ENCODE measurements at regions not wholly inside any gene's neighbourhood (a gene's known extent, or its start where the extent isn't known, plus 50 kb on each side); places are given as distances from the start of the nearest gene placed in this dataset.

DNA sequence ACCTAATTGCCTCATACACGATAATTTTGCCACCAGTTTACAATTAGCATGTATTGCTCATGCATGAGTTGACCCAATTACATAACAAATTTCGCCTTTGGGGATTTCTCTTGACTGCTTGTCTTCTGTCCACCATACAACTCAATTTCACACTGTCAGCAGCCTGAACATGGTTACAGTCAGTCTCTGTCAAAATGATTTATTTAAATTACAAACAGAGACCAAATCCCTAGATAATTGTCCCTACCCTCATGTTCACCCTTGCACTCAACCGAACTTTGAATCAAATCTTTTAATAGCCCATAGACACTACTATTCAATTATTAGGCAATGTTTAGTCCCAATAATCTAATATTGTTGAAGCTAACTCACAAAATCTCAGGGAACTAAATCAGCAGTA, 59.7 kb upstream of the NEBL start:
- Histone ChIP-seq H2AFZ (ENCODE audit: low read depth, low read length) (no peak overlapping the region), H3K9me3 (ENCODE audit: control insufficient read depth, low read length) (no peaks in the 10 kb centered on the region), H2BK5ac (ENCODE audit: low read depth, low read length, poor library complexity, severe bottlenecking) (no peak overlapping the region), H3K27ac (ENCODE audit: low read length, poor library complexity, severe bottlenecking) (no peak overlapping the region), H3K27me3 (ENCODE audit: control insufficient read depth in 1 of 2, insufficient read depth in 1 of 2, low read length in 2 of 2) (no peaks in the 10 kb centered on the region), H3K23ac (ENCODE audit: low read length in 2 of 2) (no peak overlapping the region), H3K18ac (ENCODE audit: low read depth in 1 of 2, low read length in 2 of 2) (no peak overlapping the region), H4K91ac (ENCODE audit: low read length) (no peak overlapping the region), H3K4me1 (ENCODE audit: control insufficient read depth, insufficient read depth, low read depth, low read length) (peaks cover 5% of the 10 kb centered on the region), H2AK5ac (ENCODE audit: low read length, severe bottlenecking) (no peak overlapping the region), H2BK15ac (ENCODE audit: low read depth, poor library complexity, severe bottlenecking) (no peak overlapping the region), H3K9ac (ENCODE audit: low read length) (no peak overlapping the region), H3K14ac (ENCODE audit: low read length in 2 of 2) (no peak overlapping the region), H3K79me1 (replicated peaks; ENCODE audit: low read length, poor library complexity, severe bottlenecking) (no peaks in the 10 kb centered on the region), H2BK120ac (ENCODE audit: low read depth, low read length) (no peak overlapping the region), H2BK12ac (ENCODE audit: low read length in 2 of 2) (no peak overlapping the region), H3K4ac (ENCODE audit: low read depth in 1 of 2, low read length in 2 of 2) (no peak overlapping the region), H3K4me2 (ENCODE audit: low read length, poor library complexity, severe bottlenecking) (no peak overlapping the region), H3K36me3 (ENCODE audit: control insufficient read depth in 1 of 2, insufficient read depth in 2 of 2, low read depth in 1 of 2, low read length in 2 of 2) (no peaks in the 10 kb centered on the region), H3K4me3 (ENCODE audit: insufficient read depth in 1 of 2, low read depth in 1 of 2, low read length in 2 of 2) (no peak overlapping the region), H4K8ac (ENCODE audit: low read length) (no peak overlapping the region)
- WGBS: 73% methylated on average over 3 of the region's 3 CpGs
- no peak for DNase-seq

GRCh38 chr10:20955355-20955893, 58.3 kb upstream of the NEBL start:
- Histone ChIP-seq H3K4me3 (ENCODE audit: insufficient read depth in 1 of 2, low read depth in 1 of 2, low read length in 2 of 2) (no peak overlapping the region), H2BK5ac (ENCODE audit: low read depth, low read length, poor library complexity, severe bottlenecking) (no peak overlapping the region), H3K9ac (ENCODE audit: low read length) (no peak overlapping the region), H3K4me1 (ENCODE audit: control insufficient read depth, insufficient read depth, low read depth, low read length) (peaks cover 5% of the 10 kb centered on the region), H2BK15ac (ENCODE audit: low read depth, poor library complexity, severe bottlenecking) (no peak overlapping the region), H3K14ac (ENCODE audit: low read length in 2 of 2) (no peak overlapping the region), H3K27me3 (ENCODE audit: control insufficient read depth in 1 of 2, insufficient read depth in 1 of 2, low read length in 2 of 2) (no peaks in the 10 kb centered on the region), H2BK120ac (ENCODE audit: low read depth, low read length) (no peak overlapping the region), H3K18ac (ENCODE audit: low read depth in 1 of 2, low read length in 2 of 2) (no peak overlapping the region), H4K8ac (ENCODE audit: low read length) (no peak overlapping the region), H3K4me2 (ENCODE audit: low read length, poor library complexity, severe bottlenecking) (no peak overlapping the region), H3K9me3 (ENCODE audit: control insufficient read depth, low read length) (no peaks in the 10 kb centered on the region), H3K79me1 (replicated peaks; ENCODE audit: low read length, poor library complexity, severe bottlenecking) (no peaks in the 10 kb centered on the region), H2AK5ac (ENCODE audit: low read length, severe bottlenecking) (no peak overlapping the region), H3K4ac (ENCODE audit: low read depth in 1 of 2, low read length in 2 of 2) (no peak overlapping the region), H3K36me3 (ENCODE audit: control insufficient read depth in 1 of 2, insufficient read depth in 2 of 2, low read depth in 1 of 2, low read length in 2 of 2) (no peaks in the 10 kb centered on the region), H3K23ac (ENCODE audit: low read length in 2 of 2) (no peak overlapping the region), H2AFZ (ENCODE audit: low read depth, low read length) (no peak overlapping the region), H4K91ac (ENCODE audit: low read length) (no peak overlapping the region), H3K27ac (ENCODE audit: low read length, poor library complexity, severe bottlenecking) (no peak overlapping the region), H2BK12ac (ENCODE audit: low read length in 2 of 2) (no peak overlapping the region)
- WGBS: 4% methylated on average over 1 of the region's 1 CpG
- peak; percentile 46 for DNase-seq

- H2BK5ac ChIP-seq (ENCODE audit: low read depth, low read length, poor library complexity, severe bottlenecking): no peak overlapping the region
- H2AK5ac ChIP-seq (ENCODE audit: low read length, severe bottlenecking): no peak overlapping the region
- no peaks in the 10 kb centered on the region for H3K36me3 ChIP-seq (ENCODE audit: control insufficient read depth in 1 of 2, insufficient read depth in 2 of 2, low read depth in 1 of 2, low read length in 2 of 2)
- H3K14ac ChIP-seq (ENCODE audit: low read length in 2 of 2): no peak overlapping the region
- peak overlapping the region; percentile 22 for H3K27ac ChIP-seq (ENCODE audit: low read length, poor library complexity, severe bottlenecking)
- no peaks in the 10 kb centered on the region for H3K79me1 ChIP-seq (replicated peaks; ENCODE audit: low read length, poor library complexity, severe bottlenecking)
- no peak overlapping the region for H2BK120ac ChIP-seq (ENCODE audit: low read depth, low read length)
- no peak overlapping the region for H3K4me3 ChIP-seq (ENCODE audit: insufficient read depth in 1 of 2, low read depth in 1 of 2, low read length in 2 of 2)
- H3K27me3 ChIP-seq (ENCODE audit: control insufficient read depth in 1 of 2, insufficient read depth in 1 of 2, low read length in 2 of 2): no peaks in the 10 kb centered on the region
- H3K4me2 ChIP-seq (ENCODE audit: low read length, poor library complexity, severe bottlenecking): no peak overlapping the region
- H3K9me3 ChIP-seq (ENCODE audit: control insufficient read depth, low read length): no peaks in the 10 kb centered on the region
- peaks cover 5% of the 10 kb centered on the region for H3K4me1 ChIP-seq (ENCODE audit: control insufficient read depth, insufficient read depth, low read depth, low read length)
- H2BK15ac ChIP-seq (ENCODE audit: low read depth, poor library complexity, severe bottlenecking): peak overlapping the region; percentile 77
- no peak overlapping the region for H4K91ac ChIP-seq (ENCODE audit: low read length)
- peak overlapping the region; percentile 76 for H4K8ac ChIP-seq (ENCODE audit: low read length)
- peak overlapping the region; percentile 37 to 75 for H3K18ac ChIP-seq (ENCODE audit: low read depth in 1 of 2, low read length in 2 of 2)
- no peak overlapping the region for H2AFZ ChIP-seq (ENCODE audit: low read depth, low read length)
- WGBS: 3% methylated on average over 4 of the region's 5 CpGs
- no peak overlapping the region for H3K9ac ChIP-seq (ENCODE audit: low read length)
- H2BK12ac ChIP-seq (ENCODE audit: low read length in 2 of 2): peak overlapping the region in 1 of 2 experiments; percentile 29
- peak; percentile 23 for DNase-seq
- no peak overlapping the region for H3K23ac ChIP-seq (ENCODE audit: low read length in 2 of 2)
- no peak overlapping the region for H3K4ac ChIP-seq (ENCODE audit: low read depth in 1 of 2, low read length in 2 of 2)
Observed at GRCh38 chr10:20954519-20954918, 57.4 kb upstream of the NEBL start.

- H3K36me3 ChIP-seq (ENCODE audit: control insufficient read depth in 1 of 2, insufficient read depth in 2 of 2, low read depth in 1 of 2, low read length in 2 of 2): no peaks in the 10 kb centered on the region
- H4K91ac ChIP-seq (ENCODE audit: low read length): no peak overlapping the region
- no peak overlapping the region for H2BK5ac ChIP-seq (ENCODE audit: low read depth, low read length, poor library complexity, severe bottlenecking)
- H3K9ac ChIP-seq (ENCODE audit: low read length): no peak overlapping the region
- DNase-seq: peak; percentile 1
- H3K23ac ChIP-seq (ENCODE audit: low read length in 2 of 2): no peak overlapping the region
- H3K14ac ChIP-seq (ENCODE audit: low read length in 2 of 2): no peak overlapping the region
- H3K27me3 ChIP-seq (ENCODE audit: control insufficient read depth in 1 of 2, insufficient read depth in 1 of 2, low read length in 2 of 2): no peaks in the 10 kb centered on the region
- no peak overlapping the region for H2AFZ ChIP-seq (ENCODE audit: low read depth, low read length)
- no peak overlapping the region for H2AK5ac ChIP-seq (ENCODE audit: low read length, severe bottlenecking)
- no peak overlapping the region for H3K27ac ChIP-seq (ENCODE audit: low read length, poor library complexity, severe bottlenecking)
- H2BK12ac ChIP-seq (ENCODE audit: low read length in 2 of 2): no peak overlapping the region
- no peak overlapping the region for H2BK120ac ChIP-seq (ENCODE audit: low read depth, low read length)
- no peak overlapping the region for H3K4me2 ChIP-seq (ENCODE audit: low read length, poor library complexity, severe bottlenecking)
- H2BK15ac ChIP-seq (ENCODE audit: low read depth, poor library complexity, severe bottlenecking): no peak overlapping the region
- peak overlapping the region; percentile 60 for H4K8ac ChIP-seq (ENCODE audit: low read length)
- H3K4me1 ChIP-seq (ENCODE audit: control insufficient read depth, insufficient read depth, low read depth, low read length): peaks cover 5% of the 10 kb centered on the region
- no peak overlapping the region for H3K18ac ChIP-seq (ENCODE audit: low read depth in 1 of 2, low read length in 2 of 2)
- H3K79me1 ChIP-seq (replicated peaks; ENCODE audit: low read length, poor library complexity, severe bottlenecking): no peaks in the 10 kb centered on the region
- no peak overlapping the region for H3K4ac ChIP-seq (ENCODE audit: low read depth in 1 of 2, low read length in 2 of 2)
- WGBS: 64% methylated on average over 1 of the region's 3 CpGs
- H3K4me3 ChIP-seq (ENCODE audit: insufficient read depth in 1 of 2, low read depth in 1 of 2, low read length in 2 of 2): no peak overlapping the region
- H3K9me3 ChIP-seq (ENCODE audit: control insufficient read depth, low read length): no peaks in the 10 kb centered on the region
Observed at GRCh38 chr10:20953120-20953519, 56.0 kb upstream of the NEBL start.
